ENCODE measurements at regions not wholly inside any gene's neighbourhood (a gene's known extent, or its start where the extent isn't known, plus 50 kb on each side); places are given as distances from the start of the nearest gene placed in this dataset.

- 71 to 74% methylated on average over 2 of the region's 2 CpGs for WGBS, 2 donors
- DNase-seq (no peak), ATAC-seq (no peak)
- TF ChIP-seq, protein P1, sequence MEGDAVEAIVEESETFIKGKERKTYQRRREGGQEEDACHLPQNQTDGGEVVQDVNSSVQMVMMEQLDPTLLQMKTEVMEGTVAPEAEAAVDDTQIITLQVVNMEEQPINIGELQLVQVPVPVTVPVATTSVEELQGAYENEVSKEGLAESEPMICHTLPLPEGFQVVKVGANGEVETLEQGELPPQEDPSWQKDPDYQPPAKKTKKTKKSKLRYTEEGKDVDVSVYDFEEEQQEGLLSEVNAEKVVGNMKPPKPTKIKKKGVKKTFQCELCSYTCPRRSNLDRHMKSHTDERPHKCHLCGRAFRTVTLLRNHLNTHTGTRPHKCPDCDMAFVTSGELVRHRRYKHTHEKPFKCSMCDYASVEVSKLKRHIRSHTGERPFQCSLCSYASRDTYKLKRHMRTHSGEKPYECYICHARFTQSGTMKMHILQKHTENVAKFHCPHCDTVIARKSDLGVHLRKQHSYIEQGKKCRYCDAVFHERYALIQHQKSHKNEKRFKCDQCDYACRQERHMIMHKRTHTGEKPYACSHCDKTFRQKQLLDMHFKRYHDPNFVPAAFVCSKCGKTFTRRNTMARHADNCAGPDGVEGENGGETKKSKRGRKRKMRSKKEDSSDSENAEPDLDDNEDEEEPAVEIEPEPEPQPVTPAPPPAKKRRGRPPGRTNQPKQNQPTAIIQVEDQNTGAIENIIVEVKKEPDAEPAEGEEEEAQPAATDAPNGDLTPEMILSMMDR (IDR thresholded peaks at IDR 0.05) = no peak
- Histone ChIP-seq H3K4me3 (no peak overlapping the region), H3K9me3 (peaks cover 0 to 21% (median 0%) of the 10 kb centered on the region in 11 donors), H3K4me1 (no peaks in the 10 kb centered on the region), H3K27ac (no peak overlapping the region), H3K36me3 (no peaks in the 10 kb centered on the region), H3K27me3 (no peaks in the 10 kb centered on the region)
- intact Hi-C loops (cut with DNase I) = no loop called here
These were observed 991.9 kb upstream of the CHAC2 start for GRCh38 chr2:52775674-52776073.

DNA sequence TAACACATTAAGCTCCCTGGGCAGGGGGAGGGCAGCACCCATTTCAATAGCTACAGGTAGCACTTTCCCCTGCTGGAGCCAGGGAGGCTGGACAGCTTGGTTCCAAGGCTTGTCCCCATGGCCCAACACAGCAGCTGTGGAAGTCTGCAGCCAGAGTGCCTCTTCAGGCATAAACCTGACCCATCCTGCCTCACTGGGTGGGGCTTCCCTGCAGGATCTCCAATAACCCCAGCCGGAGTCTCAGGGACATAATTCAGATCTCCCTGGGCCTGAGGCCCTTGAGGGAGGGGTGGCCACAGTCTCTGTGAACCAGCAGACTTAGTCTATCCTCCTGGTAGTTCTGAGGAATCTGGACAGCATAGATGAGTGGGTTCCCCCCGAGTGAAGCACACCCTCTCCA is 1001.9 kb upstream of the CHAC2 start:
- Histone ChIP-seq H3K36me3 (no peaks in the 10 kb centered on the region), H3K27ac (no peak overlapping the region), H3K27me3 (no peaks in the 10 kb centered on the region), H3K4me1 (no peaks in the 10 kb centered on the region), H3K4me3 (no peak overlapping the region), H3K9me3 (peaks cover 0 to 19% (median 0%) of the 10 kb centered on the region in 11 donors)
- TF ChIP-seq, protein P1 (IDR thresholded peaks at IDR 0.05) = no peak
- ATAC-seq (no peak), DNase-seq (no peak)
- intact Hi-C loops (cut with DNase I) = no loop called here
- 78 to 81% methylated on average over 2 of the region's 2 CpGs for WGBS, 2 donors

GRCh38 chr2:52749764-52750163 is 1017.8 kb upstream of the CHAC2 start:
- H3K36me3 ChIP-seq = no peaks in the 10 kb centered on the region

DNA sequence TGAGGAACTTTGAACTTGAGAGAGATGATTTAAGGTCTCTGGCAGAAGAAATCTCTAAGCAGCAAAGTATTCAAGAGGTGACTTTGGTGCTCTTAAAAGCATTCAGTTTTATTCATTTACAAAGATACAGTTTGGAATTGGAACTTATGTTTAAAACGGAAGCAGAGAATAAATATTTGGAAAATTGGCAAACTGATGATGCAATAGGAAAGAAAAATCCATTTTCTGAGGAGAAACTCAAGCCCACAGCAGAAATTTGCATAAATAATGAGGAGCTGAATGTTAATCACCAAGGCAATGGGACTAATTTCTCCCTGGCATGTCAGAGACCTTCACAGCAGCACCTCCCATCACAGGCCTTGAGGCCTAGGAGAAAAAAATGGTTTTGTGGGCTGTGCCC is 1022.5 kb upstream of the CHAC2 start:
- H3K9me3 ChIP-seq = peaks cover 0 to 20% (median 0%) of the 10 kb centered on the region in 11 donors
- TF ChIP-seq, protein P1 (IDR thresholded peaks at IDR 0.05) = no peak
- intact Hi-C loops (cut with DNase I) = no loop called here
- WGBS, 2 donors = 77 to 92% methylated on average over 1 of the region's 1 CpG
- no peak overlapping the region for H3K4me3 ChIP-seq
- ATAC-seq = no peak
- no peaks in the 10 kb centered on the region for H3K36me3 ChIP-seq
- no peaks in the 10 kb centered on the region for H3K4me1 ChIP-seq
- no peak for DNase-seq
- no peak overlapping the region for H3K27ac ChIP-seq
- no peaks in the 10 kb centered on the region for H3K27me3 ChIP-seq

More at GRCh38 chr2:52749764-52750163, 1017.8 kb upstream of the CHAC2 start:
- Histone ChIP-seq H3K9me3 (peaks cover 0 to 28% (median 0%) of the 10 kb centered on the region in 11 donors), H3K4me3 (no peak overlapping the region), H3K4me1 (no peaks in the 10 kb centered on the region), H3K27ac (no peak overlapping the region), H3K27me3 (no peaks in the 10 kb centered on the region)
- intact Hi-C loops (cut with DNase I) = no loop called here
- ATAC-seq = no peak
- 75 to 85% methylated on average over 3 of the region's 3 CpGs for WGBS, 2 donors
- TF ChIP-seq, protein P1 (IDR thresholded peaks at IDR 0.05) = no peak
- no peak for DNase-seq
